Epithelial cell of esophagus (primary cell): ENCODE measurements at regions not wholly inside any gene's neighbourhood (a gene's known extent, or its start where the extent isn't known, plus 50 kb on each side); places are given as distances from the start of the nearest gene placed in this dataset.

ENCODE experiments used
- DNase-seq: peaks from one replicate; pipeline ENCODE4 v3.0.0; 2010; ENCODE audit warnings: low read depth
- H3K4me3 ChIP-seq: 2 replicates; pipeline ENCODE4 v1.5.1; 2011; ENCODE audit warnings: mild to moderate bottlenecking, low read length, control low read depth
- CTCF ChIP-seq: IDR thresholded peaks from 2 replicates; pipeline ENCODE4 v1.5.1; 2011; ENCODE audit warnings: low read depth, mild to moderate bottlenecking, low read length, control low read depth, inconsistent platforms; ENCODE audit not compliant: insufficient read depth; ENCODE audit errors: missing control alignments

- H3K4me3 ChIP-seq: no peak overlapping the region
- DNase-seq: no peak
- TF ChIP-seq CTCF: no peak
These were observed 844.5 kb upstream of the LRFN5 start for GRCh38 chr14:40762177-40762576.

GRCh38 chr14:40760704-40761103 lies 846.0 kb upstream of the LRFN5 start:
- no peak overlapping the region for H3K4me3 ChIP-seq
- TF ChIP-seq CTCF: no peak
- DNase-seq: no peak

GRCh38 chr14:40758076-40758475 lies 848.6 kb upstream of the LRFN5 start:
- no peak for TF ChIP-seq CTCF
- H3K4me3 ChIP-seq: no peak overlapping the region
- no peak for DNase-seq

GRCh38 chr14:40757376-40757950 lies 849.2 kb upstream of the LRFN5 start:
- TF ChIP-seq CTCF: no peak
- no peak for DNase-seq
- no peak overlapping the region for H3K4me3 ChIP-seq

- H3K4me3 ChIP-seq: no peak overlapping the region
- no peak for DNase-seq
- TF ChIP-seq CTCF: no peak
These were observed 873.5 kb upstream of the LRFN5 start for GRCh38 chr14:40733206-40733605.

- H3K4me3 ChIP-seq: no peak overlapping the region
- TF ChIP-seq CTCF: no peak
- no peak for DNase-seq
These were observed 879.6 kb upstream of the LRFN5 start for GRCh38 chr14:40727107-40727506.

- DNase-seq: no peak
- H3K4me3 ChIP-seq: no peak overlapping the region
- no peak for TF ChIP-seq CTCF
These were observed 893.3 kb upstream of the LRFN5 start for GRCh38 chr14:40713387-40713786.
